Keratinocyte (primary cell): ENCODE measurements at regions not wholly inside any gene's neighbourhood (a gene's known extent, or its start where the extent isn't known, plus 50 kb on each side); places are given as distances from the start of the nearest gene placed in this dataset.

ENCODE experiments used
- DNase-seq: peaks from one replicate; pipeline ENCODE4 v3.0.0-alpha.2; 2011; ENCODE audit warnings: low read depth, missing footprints, low spot score
- FAIRE-seq: peaks from 2 replicates; lab custom pipeline; 2011; peaks lifted over from hg19 to GRCh38; lab: Jason Lieb, UNC
- H2AFZ ChIP-seq: 2 replicates; pipeline ENCODE4 v1.6.0; 2012; ENCODE audit warnings: low read length, control low read depth, inconsistent platforms; ENCODE audit not compliant: control insufficient read depth
- H3K27ac ChIP-seq: 2 replicates; pipeline ENCODE4 v1.5.1; 2011; ENCODE audit warnings: low read length; ENCODE audit not compliant: control insufficient read depth, insufficient read depth
- H3K27me3 ChIP-seq: 3 replicates; pipeline ENCODE4 v1.6.0; 2011; ENCODE audit warnings: low read length; ENCODE audit not compliant: control insufficient read depth, insufficient read depth; ENCODE audit errors: extremely low read depth
- H3K36me3 ChIP-seq, 2 experiments: 2 replicates in 1 of 2; 3 replicates in 1 of 2; pipeline ENCODE4 v1.5.1; 2011; ENCODE audit warnings: low read length in 2 of 2, mild to moderate bottlenecking in 1 of 2; ENCODE audit not compliant: control insufficient read depth in 2 of 2, insufficient read depth in 2 of 2; ENCODE audit errors: extremely low read depth in 1 of 2
- H3K4me1 ChIP-seq: 3 replicates; pipeline ENCODE4 v1.5.1; 2011; ENCODE audit warnings: low read length; ENCODE audit not compliant: control insufficient read depth, insufficient read depth; ENCODE audit errors: extremely low read depth
- H3K4me2 ChIP-seq: 3 replicates; pipeline ENCODE4 v1.6.0; 2011; ENCODE audit warnings: low read depth, low read length; ENCODE audit not compliant: control insufficient read depth, insufficient read depth; ENCODE audit errors: extremely low read depth
- H3K4me3 ChIP-seq, 3 experiments: fragments of 200-600 bp in 1 of 3; sonication (generic) in 1 of 3; 2 replicates in 2 of 3; 3 replicates in 1 of 3; pipeline ENCODE4 v1.5.1; 2011 to 2016; ENCODE audit warnings: low read length in 3 of 3, mild to moderate bottlenecking in 3 of 3, control low read depth in 2 of 3, inconsistent platforms in 1 of 3, low read depth in 1 of 3, mixed read lengths in 1 of 3, mixed run types in 1 of 3, moderate library complexity in 1 of 3; ENCODE audit not compliant: control insufficient read depth in 2 of 3, insufficient read depth in 2 of 3; ENCODE audit errors: extremely low read depth in 1 of 3
- H3K79me2 ChIP-seq: 2 replicates; pipeline ENCODE4 v1.6.0; 2012; ENCODE audit warnings: low read length; ENCODE audit not compliant: control insufficient read depth, insufficient read depth
- H3K9ac ChIP-seq: 3 replicates; pipeline ENCODE4 v1.6.0; 2011; ENCODE audit warnings: low read length; ENCODE audit not compliant: control insufficient read depth, insufficient read depth; ENCODE audit errors: extremely low read depth
- H3K9me1 ChIP-seq: 3 replicates; pipeline ENCODE4 v1.6.0; 2011; ENCODE audit warnings: low read length; ENCODE audit not compliant: control insufficient read depth, insufficient read depth; ENCODE audit errors: extremely low read depth
- H3K9me3 ChIP-seq: 2 replicates; pipeline ENCODE4 v1.5.1; 2012; ENCODE audit warnings: low read depth, low read length; ENCODE audit not compliant: control insufficient read depth
- H4K20me1 ChIP-seq: 3 replicates; pipeline ENCODE4 v1.6.0; 2011; ENCODE audit warnings: low read length; ENCODE audit not compliant: control insufficient read depth, insufficient read depth; ENCODE audit errors: extremely low read depth
- CTCF ChIP-seq, 3 experiments: IDR thresholded peaks in 1 of 3; conservative IDR thresholded peaks in 1 of 3; optimal IDR thresholded peaks in 1 of 3; 2 replicates in 2 of 3; 3 replicates in 1 of 3; pipeline versions ENCODE3 to v1.5.1; 2011; ENCODE audit warnings: low read length in 3 of 3, mild to moderate bottlenecking in 3 of 3, moderate library complexity in 2 of 3, control low read depth in 1 of 3, inconsistent platforms in 1 of 3; ENCODE audit not compliant: insufficient read depth in 2 of 3; ENCODE audit errors: extremely low read depth in 1 of 3
- EZH2 ChIP-seq: IDR thresholded peaks from one replicate; pipeline ENCODE4 v1.6.1; 2012; ENCODE audit warnings: inconsistent platforms, mild to moderate bottlenecking, low read length, moderate library complexity
- dilution Hi-C: fragments of 300-500 bp; cut with MboI; formaldehyde crosslinking; loops from one replicate; pipeline ENCODE4 v1.7.0; 2020; ENCODE audit warnings: low sequenced_read_pairs; ENCODE audit not compliant: extremely low pct_ligation_motif_present

- FAIRE-seq (no peak), DNase-seq (no peak)
- no peaks in the 10 kb centered on the region for H3K79me2 ChIP-seq
Measured at GRCh38 chr2:236947294-236947693, 138.4 kb upstream of the COPS8 start.

GRCh38 chr2:236947896-236948295 lies 137.8 kb upstream of the COPS8 start:
- no peaks in the 10 kb centered on the region for H4K20me1 ChIP-seq
- no peak overlapping the region for H3K9ac ChIP-seq
- H3K9me1 ChIP-seq, result no peaks in the 10 kb centered on the region
- peaks cover 3% of the 10 kb centered on the region for H3K27me3 ChIP-seq
- no peaks in the 10 kb centered on the region for H3K9me3 ChIP-seq
- H3K79me2 ChIP-seq, result no peaks in the 10 kb centered on the region
- H3K4me3 ChIP-seq, result no peak overlapping the region
- no peak overlapping the region for H3K27ac ChIP-seq
- H3K4me1 ChIP-seq, result no peaks in the 10 kb centered on the region
- H2AFZ ChIP-seq, result no peak overlapping the region
- H3K36me3 ChIP-seq, result no peaks in the 10 kb centered on the region
- DNase-seq, result no peak
- H3K4me2 ChIP-seq, result no peak overlapping the region
- no peak for FAIRE-seq
- dilution Hi-C loops, result no loop called here
- TF ChIP-seq EZH2, result no peak
- TF ChIP-seq CTCF (optimal IDR thresholded peaks at IDR 0.05 in 1 of 3, IDR thresholded peaks at IDR 0.05 in 1 of 3, conservative IDR thresholded peaks at IDR 0.05 in 1 of 3; ENCODE audit: extremely low read depth in 1 of 3, insufficient read depth in 2 of 3, low read length in 3 of 3), result no peak

More at GRCh38 chr2:236947294-236947693, 138.4 kb upstream of the COPS8 start:
- no peaks in the 10 kb centered on the region for H4K20me1 ChIP-seq
- H3K27ac ChIP-seq, result no peak overlapping the region
- H3K4me3 ChIP-seq, result no peak overlapping the region
- no peaks in the 10 kb centered on the region for H3K36me3 ChIP-seq
- no peak overlapping the region for H3K4me2 ChIP-seq
- no peaks in the 10 kb centered on the region for H3K9me3 ChIP-seq
- H3K9me1 ChIP-seq, result no peaks in the 10 kb centered on the region
- no peak overlapping the region for H2AFZ ChIP-seq
- dilution Hi-C loops, result no loop called here
- TF ChIP-seq CTCF (optimal IDR thresholded peaks at IDR 0.05 in 1 of 3, IDR thresholded peaks at IDR 0.05 in 1 of 3, conservative IDR thresholded peaks at IDR 0.05 in 1 of 3; ENCODE audit: extremely low read depth in 1 of 3, insufficient read depth in 2 of 3, low read length in 3 of 3), result no peak
- no peak for TF ChIP-seq EZH2
- H3K9ac ChIP-seq, result no peak overlapping the region
- peaks cover 3% of the 10 kb centered on the region for H3K27me3 ChIP-seq
- no peaks in the 10 kb centered on the region for H3K4me1 ChIP-seq
